ENCODE measurements at regions not wholly inside any gene's neighbourhood (a gene's known extent, or its start where the extent isn't known, plus 50 kb on each side); places are given as distances from the start of the nearest gene placed in this dataset.

DNA sequence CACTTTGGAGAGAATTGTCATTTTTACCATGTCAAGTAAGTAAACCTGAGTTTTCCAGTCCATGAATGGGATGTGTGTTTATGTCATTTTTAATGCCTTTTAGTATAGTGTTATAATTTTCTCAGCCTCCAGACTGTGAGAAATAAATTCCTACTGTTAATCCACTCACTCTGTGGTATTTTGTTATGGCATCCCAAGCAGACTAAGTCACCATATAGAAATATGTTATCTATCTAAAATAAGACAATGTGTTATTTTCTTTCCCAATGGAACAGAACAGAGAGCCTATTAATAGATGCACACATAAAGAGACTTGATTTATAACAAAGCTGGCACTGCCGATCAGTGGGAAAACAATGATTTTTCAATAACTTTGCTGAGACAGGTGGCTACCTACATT is 70.2 kb upstream of the SLC4A11 start:
- 86 to 93% (median 89%) methylated on average over 1 of the region's 1 CpG for WGBS, 3 donors
- TF ChIP-seq, protein P1, sequence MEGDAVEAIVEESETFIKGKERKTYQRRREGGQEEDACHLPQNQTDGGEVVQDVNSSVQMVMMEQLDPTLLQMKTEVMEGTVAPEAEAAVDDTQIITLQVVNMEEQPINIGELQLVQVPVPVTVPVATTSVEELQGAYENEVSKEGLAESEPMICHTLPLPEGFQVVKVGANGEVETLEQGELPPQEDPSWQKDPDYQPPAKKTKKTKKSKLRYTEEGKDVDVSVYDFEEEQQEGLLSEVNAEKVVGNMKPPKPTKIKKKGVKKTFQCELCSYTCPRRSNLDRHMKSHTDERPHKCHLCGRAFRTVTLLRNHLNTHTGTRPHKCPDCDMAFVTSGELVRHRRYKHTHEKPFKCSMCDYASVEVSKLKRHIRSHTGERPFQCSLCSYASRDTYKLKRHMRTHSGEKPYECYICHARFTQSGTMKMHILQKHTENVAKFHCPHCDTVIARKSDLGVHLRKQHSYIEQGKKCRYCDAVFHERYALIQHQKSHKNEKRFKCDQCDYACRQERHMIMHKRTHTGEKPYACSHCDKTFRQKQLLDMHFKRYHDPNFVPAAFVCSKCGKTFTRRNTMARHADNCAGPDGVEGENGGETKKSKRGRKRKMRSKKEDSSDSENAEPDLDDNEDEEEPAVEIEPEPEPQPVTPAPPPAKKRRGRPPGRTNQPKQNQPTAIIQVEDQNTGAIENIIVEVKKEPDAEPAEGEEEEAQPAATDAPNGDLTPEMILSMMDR (IDR thresholded peaks at IDR 0.05), result no peak
- TF ChIP-seq POLR2A (IDR thresholded peaks at IDR 0.05) (no peak), EP300 (IDR thresholded peaks at IDR 0.05) (no peak)
- Histone ChIP-seq H3K9me3 (no peaks in the 10 kb centered on the region), H3K27me3 (no peaks in the 10 kb centered on the region), H3K36me3 (no peaks in the 10 kb centered on the region), H3K27ac (no peak overlapping the region), H3K4me1 (ENCODE audit: insufficient read depth) (no peaks in the 10 kb centered on the region), H3K4me3 (no peak overlapping the region)
- DNase-seq, result no peak
- intact Hi-C loops (cut with DNase I), result no loop called here

DNA sequence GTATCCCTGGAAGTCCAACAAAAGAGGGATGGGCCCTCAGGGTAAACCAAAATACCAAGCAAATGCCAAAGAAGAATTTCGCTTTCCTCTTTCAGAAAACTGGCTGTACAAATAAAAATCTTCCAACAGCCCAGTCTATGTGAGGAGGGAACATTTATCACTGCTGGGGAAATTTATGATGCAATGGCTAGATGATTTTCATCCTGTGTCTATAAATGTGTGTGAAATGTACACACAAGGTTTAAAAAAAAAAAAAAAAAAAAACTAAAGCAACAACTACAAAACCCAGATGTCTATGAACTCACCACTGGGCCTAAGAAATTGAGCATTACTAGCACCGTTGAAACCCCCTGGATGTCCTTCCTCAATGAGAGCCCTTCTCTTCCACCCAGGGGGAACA is 68.7 kb upstream of the SLC4A11 start:
- Histone ChIP-seq H3K9me3 (no peaks in the 10 kb centered on the region), H3K27ac (no peak overlapping the region), H3K27me3 (no peaks in the 10 kb centered on the region), H3K4me3 (no peak overlapping the region), H3K36me3 (no peaks in the 10 kb centered on the region), H3K4me1 (ENCODE audit: insufficient read depth) (no peaks in the 10 kb centered on the region)
- TF ChIP-seq POLR2A (IDR thresholded peaks at IDR 0.05), result no peak
- TF ChIP-seq, protein P1 (IDR thresholded peaks at IDR 0.05), result no peak
- TF ChIP-seq EP300 (IDR thresholded peaks at IDR 0.05), result no peak
- 88 to 91% (median 91%) methylated on average over 2 of the region's 2 CpGs for WGBS, 3 donors
- DNase-seq, result no peak
- intact Hi-C loops (cut with DNase I), result no loop called here

DNA sequence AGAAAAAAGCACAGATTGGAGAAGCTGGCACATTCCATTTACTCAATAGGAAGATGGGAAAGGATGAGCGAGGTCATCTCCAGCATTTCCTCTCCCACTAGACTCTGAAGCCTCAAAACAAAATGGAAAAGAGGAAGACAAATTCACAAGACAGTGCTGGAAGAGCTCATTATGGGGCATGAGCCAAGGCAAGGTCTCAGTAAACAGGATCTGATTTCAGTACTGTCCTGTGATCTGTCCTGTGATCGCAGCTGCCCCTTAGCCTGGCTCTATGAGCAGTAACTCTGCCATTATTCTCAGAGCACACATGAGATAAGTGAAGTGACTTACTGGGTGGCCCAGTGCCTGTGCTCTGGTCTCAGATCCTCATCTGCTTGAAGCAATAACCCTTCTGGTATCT is 68.1 kb upstream of the SLC4A11 start:
- Histone ChIP-seq H3K36me3 (no peaks in the 10 kb centered on the region), H3K4me1 (ENCODE audit: insufficient read depth) (no peaks in the 10 kb centered on the region), H3K4me3 (no peak overlapping the region), H3K27me3 (no peaks in the 10 kb centered on the region), H3K27ac (no peak overlapping the region), H3K9me3 (no peaks in the 10 kb centered on the region)
- WGBS, 3 donors, result 94 to 98% (median 95%) methylated on average over 2 of the region's 2 CpGs
- no peak for DNase-seq
- TF ChIP-seq EP300 (IDR thresholded peaks at IDR 0.05) (no peak), POLR2A (IDR thresholded peaks at IDR 0.05) (no peak)
- TF ChIP-seq, protein P1 (IDR thresholded peaks at IDR 0.05), result no peak
- intact Hi-C loops (cut with DNase I), result no loop called here

DNA sequence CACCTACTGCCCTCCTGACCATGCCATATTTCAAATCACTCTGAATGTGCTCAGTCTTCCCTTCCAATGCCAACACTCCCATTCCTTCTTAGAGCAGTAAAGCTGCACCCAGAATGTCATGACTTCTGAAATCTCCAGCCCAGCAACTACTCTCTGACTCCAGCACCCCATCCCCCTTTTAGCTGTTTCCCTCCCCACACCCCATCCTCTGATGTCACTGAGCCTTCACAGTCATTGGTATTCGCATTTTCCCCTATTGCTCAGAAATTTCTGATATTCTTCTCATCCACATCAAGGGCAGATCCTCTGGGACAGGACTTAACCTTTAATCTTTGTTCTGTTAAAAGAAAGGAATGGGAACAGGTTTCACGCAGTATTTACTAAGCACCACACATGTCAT is 67.1 kb upstream of the SLC4A11 start:
- no peak overlapping the region for H3K4me3 ChIP-seq
- H3K27me3 ChIP-seq, result no peaks in the 10 kb centered on the region
- H3K4me1 ChIP-seq (ENCODE audit: insufficient read depth), result no peaks in the 10 kb centered on the region
- intact Hi-C loops (cut with DNase I), result no loop called here
- TF ChIP-seq POLR2A (IDR thresholded peaks at IDR 0.05) (no peak), EP300 (IDR thresholded peaks at IDR 0.05) (no peak)
- TF ChIP-seq, protein P1 (IDR thresholded peaks at IDR 0.05), result no peak
- H3K36me3 ChIP-seq, result no peaks in the 10 kb centered on the region
- WGBS, 3 donors, result 96 to 98% (median 97%) methylated on average over 2 of the region's 2 CpGs
- H3K9me3 ChIP-seq, result no peaks in the 10 kb centered on the region
- no peak overlapping the region for H3K27ac ChIP-seq
- DNase-seq, result no peak

DNA sequence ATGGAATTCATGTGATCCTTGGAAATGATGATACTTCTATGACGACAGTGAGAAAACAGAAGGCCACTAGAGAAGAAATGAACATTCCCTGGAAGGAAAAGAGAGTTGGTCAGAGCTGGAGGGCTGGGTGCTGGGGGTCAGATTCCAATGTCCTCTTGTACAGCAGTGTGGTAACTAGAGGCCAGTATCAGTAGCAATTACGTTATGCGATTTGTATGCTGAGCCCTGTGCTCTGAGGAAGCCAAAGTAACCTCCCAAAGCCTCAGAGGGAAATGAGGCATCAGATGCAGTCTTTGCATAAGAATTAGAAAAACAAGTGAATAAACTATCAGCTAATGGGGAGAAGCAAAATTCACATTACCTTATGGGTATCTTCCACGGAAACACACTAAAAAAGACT is 65.5 kb upstream of the SLC4A11 start:
- Histone ChIP-seq H3K36me3 (no peaks in the 10 kb centered on the region), H3K9me3 (no peaks in the 10 kb centered on the region), H3K4me3 (no peak overlapping the region), H3K27me3 (no peaks in the 10 kb centered on the region), H3K27ac (no peak overlapping the region), H3K4me1 (ENCODE audit: insufficient read depth) (no peaks in the 10 kb centered on the region)
- WGBS, 3 donors, result 90 to 96% (median 94%) methylated on average over 4 of the region's 4 CpGs
- DNase-seq, result no peak
- intact Hi-C loops (cut with DNase I), result no loop called here
- TF ChIP-seq, protein P1 (IDR thresholded peaks at IDR 0.05), result no peak
